Peyer's patch (tissue), 4 donors: ENCODE measurements at regions not wholly inside any gene's neighbourhood (a gene's known extent, or its start where the extent isn't known, plus 50 kb on each side); places are given as distances from the start of the nearest gene placed in this dataset.

ENCODE experiments used
- DNase-seq, 3 donors: peaks; one replicate each; pipeline ENCODE4 v3.0.0-alpha.2; 2017 to 2019
- H3K27ac ChIP-seq, 4 donors: fragments of 200-600 bp; sonication (generic); one replicate each; pipeline ENCODE4 v1.5.1; 2016 to 2019
- H3K27me3 ChIP-seq, 2 donors: fragments of 200-600 bp; sonication (generic); one replicate each; pipeline ENCODE4 v1.5.1; 2019
- H3K36me3 ChIP-seq, 3 donors: fragments of 200-600 bp; sonication (generic); one replicate each; pipeline ENCODE4 v1.5.1; 2016 to 2019
- H3K4me1 ChIP-seq, 4 donors: fragments of 200-600 bp; sonication (generic); one replicate each; pipeline ENCODE4 v1.5.1; 2016 to 2019
- H3K4me3 ChIP-seq, 4 donors: fragments of 200-600 bp; sonication (generic); 1 replicate in 3 of 4; 2 replicates in 1 of 4; pipeline ENCODE4 v1.5.1; 2016 to 2019; ENCODE audit warnings: mild to moderate bottlenecking in 1 of 4
- H3K9me3 ChIP-seq, 4 donors: fragments of 200-600 bp; sonication (generic); one replicate each; pipeline ENCODE4 v1.5.1; 2016 to 2019; ENCODE audit warnings: mild to moderate bottlenecking in 1 of 4
- CTCF ChIP-seq, 6 experiments: fragments of 450-650 bp in 4 of 6; fragments of 200-600 bp in 2 of 6; sonication (generic) in 1 of 6; IDR thresholded peaks; one replicate each; pipeline ENCODE4 v1.5.1; 2017 to 2019; ENCODE audit warnings: antibody characterized with exemption in 6 of 6, mild to moderate bottlenecking in 3 of 6, moderate library complexity in 1 of 6
- POLR2A ChIP-seq, 2 donors: fragments of 450-650 bp; IDR thresholded peaks; one replicate each; pipeline ENCODE4 v1.5.1; 2017; ENCODE audit warnings: antibody characterized with exemption in 2 of 2, mild to moderate bottlenecking in 2 of 2, moderate library complexity in 2 of 2

- peak overlapping the region in 2 of 4 donors; percentile 86 to 97 for H3K27ac ChIP-seq
- H3K9me3 ChIP-seq: no peaks in the 10 kb centered on the region
- H3K4me1 ChIP-seq: peaks cover 0 to 44% (median 0%) of the 10 kb centered on the region in 4 donors
- DNase-seq: peak in 2 of 3 donors; percentile 52 to 57
- no peaks in the 10 kb centered on the region for H3K27me3 ChIP-seq
- no peak overlapping the region for H3K4me3 ChIP-seq
- no peaks in the 10 kb centered on the region for H3K36me3 ChIP-seq
- no peak for TF ChIP-seq CTCF (IDR thresholded peaks at IDR 0.05)
- TF ChIP-seq POLR2A (IDR thresholded peaks at IDR 0.05): no peak
Measured at GRCh38 chr14:100408350-100409002, 85.3 kb downstream of the SLC25A47 start.

GRCh38 chr14:100409003-100409360 is 85.8 kb downstream of the SLC25A47 start:
- DNase-seq: no peak
- Histone ChIP-seq H3K27me3 (no peaks in the 10 kb centered on the region), H3K4me1 (peaks cover 0 to 40% (median 0%) of the 10 kb centered on the region in 4 donors), H3K9me3 (no peaks in the 10 kb centered on the region), H3K27ac (peak overlapping the region in 1 of 4 donors; percentile 97), H3K36me3 (no peaks in the 10 kb centered on the region), H3K4me3 (no peak overlapping the region)
- TF ChIP-seq POLR2A (IDR thresholded peaks at IDR 0.05): no peak
- no peak for TF ChIP-seq CTCF (IDR thresholded peaks at IDR 0.05)

DNA sequence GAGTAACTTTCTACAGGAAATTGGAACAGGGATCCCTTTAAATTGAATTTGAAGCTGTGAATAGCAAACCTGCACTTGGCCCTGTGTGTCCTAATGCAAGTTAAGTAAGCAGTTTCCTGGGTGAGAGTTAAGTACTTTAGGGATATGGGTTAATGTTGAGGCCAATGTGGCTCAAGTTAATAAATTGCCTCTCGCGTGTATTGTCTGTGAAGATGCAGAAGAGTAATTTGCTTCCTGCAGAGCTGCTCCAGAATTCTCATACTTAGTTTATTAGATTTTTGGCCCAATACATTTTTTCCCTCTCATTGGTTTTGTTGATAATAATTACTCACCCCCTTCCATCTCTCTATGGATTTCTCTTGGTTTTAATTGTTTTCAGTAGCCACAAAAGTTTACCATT is 86.5 kb downstream of the SLC25A47 start:
- H3K9me3 ChIP-seq: no peaks in the 10 kb centered on the region
- peaks cover 0 to 34% (median 0%) of the 10 kb centered on the region in 4 donors for H3K4me1 ChIP-seq
- no peak for DNase-seq
- no peak overlapping the region for H3K27ac ChIP-seq
- no peaks in the 10 kb centered on the region for H3K27me3 ChIP-seq
- no peak overlapping the region for H3K4me3 ChIP-seq
- TF ChIP-seq CTCF (IDR thresholded peaks at IDR 0.05) (no peak), POLR2A (IDR thresholded peaks at IDR 0.05) (no peak)
- H3K36me3 ChIP-seq: no peaks in the 10 kb centered on the region

- Histone ChIP-seq H3K27me3 (no peaks in the 10 kb centered on the region), H3K9me3 (no peaks in the 10 kb centered on the region), H3K4me3 (no peak overlapping the region), H3K4me1 (peaks cover 0 to 33% (median 0%) of the 10 kb centered on the region in 4 donors), H3K36me3 (no peaks in the 10 kb centered on the region), H3K27ac (no peak overlapping the region)
- DNase-seq: peak in 1 of 3 donors; percentile 31
- TF ChIP-seq POLR2A (IDR thresholded peaks at IDR 0.05) (no peak), CTCF (IDR thresholded peaks at IDR 0.05) (no peak)
Measured at GRCh38 chr14:100410056-100410565, 87.0 kb downstream of the SLC25A47 start.

DNA sequence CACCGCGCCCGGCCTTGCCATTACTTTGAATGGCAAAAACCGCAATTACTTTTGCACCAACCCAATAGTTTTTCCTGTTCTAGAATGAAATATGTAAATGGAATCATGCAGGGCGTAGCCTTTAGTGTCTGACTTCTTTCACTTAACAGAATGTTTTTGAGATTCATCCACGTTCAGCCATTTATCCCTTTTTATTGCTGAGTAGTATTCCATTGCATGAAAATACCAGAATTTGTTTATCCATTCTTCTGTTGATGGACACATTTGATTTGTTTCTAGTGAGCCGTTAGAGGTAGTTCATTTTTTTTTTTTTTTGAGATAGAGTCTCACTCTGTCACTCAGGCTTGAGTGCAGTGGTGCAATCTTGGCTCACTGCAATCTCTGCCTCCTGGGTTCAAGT is 90.6 kb downstream of the SLC25A47 start:
- H3K4me1 ChIP-seq: peaks cover 0 to 11% (median 0%) of the 10 kb centered on the region in 4 donors
- no peaks in the 10 kb centered on the region for H3K27me3 ChIP-seq
- no peak for TF ChIP-seq CTCF (IDR thresholded peaks at IDR 0.05)
- TF ChIP-seq POLR2A (IDR thresholded peaks at IDR 0.05): no peak

More for the DNA sequence above, 90.6 kb downstream of the SLC25A47 start:
- DNase-seq: peak in 1 of 3 donors; percentile 14
- Histone ChIP-seq H3K36me3 (no peaks in the 10 kb centered on the region), H3K4me3 (no peak overlapping the region), H3K9me3 (no peaks in the 10 kb centered on the region), H3K27ac (no peak overlapping the region)
